ENCODE measurements at regions not wholly inside any gene's neighbourhood (a gene's known extent, or its start where the extent isn't known, plus 50 kb on each side); places are given as distances from the start of the nearest gene placed in this dataset.

GRCh38 chr12:98369581-98369980 is 145.8 kb upstream of the TMPO start:
- Histone ChIP-seq H3K27ac (ENCODE audit: insufficient read depth, low read length, poor library complexity, severe bottlenecking) (no peak overlapping the region), H3K4me3 (ENCODE audit: insufficient read depth, low read depth, low read length, poor library complexity, severe bottlenecking) (no peak overlapping the region), H3K9me3 (ENCODE audit: control insufficient read depth, low read length) (no peaks in the 10 kb centered on the region), H3K27me3 (replicated peaks; ENCODE audit: control insufficient read depth, insufficient read depth, low read length, poor library complexity, severe bottlenecking) (no peaks in the 10 kb centered on the region), H3K36me3 (ENCODE audit: control insufficient read depth, insufficient read depth, low read length) (no peaks in the 10 kb centered on the region), H3K4me1 (ENCODE audit: control insufficient read depth, insufficient read depth, low read length, poor library complexity, severe bottlenecking) (peaks cover 7% of the 10 kb centered on the region)
- no peak for DNase-seq

GRCh38 chr12:98370976-98371375 is 144.4 kb upstream of the TMPO start:
- Histone ChIP-seq H3K27me3 (replicated peaks; ENCODE audit: control insufficient read depth, insufficient read depth, low read length, poor library complexity, severe bottlenecking) (no peaks in the 10 kb centered on the region), H3K4me1 (ENCODE audit: control insufficient read depth, insufficient read depth, low read length, poor library complexity, severe bottlenecking) (peaks cover 7% of the 10 kb centered on the region), H3K36me3 (ENCODE audit: control insufficient read depth, insufficient read depth, low read length) (no peaks in the 10 kb centered on the region), H3K27ac (ENCODE audit: insufficient read depth, low read length, poor library complexity, severe bottlenecking) (no peak overlapping the region), H3K9me3 (ENCODE audit: control insufficient read depth, low read length) (no peaks in the 10 kb centered on the region), H3K4me3 (ENCODE audit: insufficient read depth, low read depth, low read length, poor library complexity, severe bottlenecking) (no peak overlapping the region)
- DNase-seq = no peak

GRCh38 chr12:98371419-98371818 is 144.0 kb upstream of the TMPO start:
- Histone ChIP-seq H3K9me3 (ENCODE audit: control insufficient read depth, low read length) (no peaks in the 10 kb centered on the region), H3K4me3 (ENCODE audit: insufficient read depth, low read depth, low read length, poor library complexity, severe bottlenecking) (no peak overlapping the region), H3K4me1 (ENCODE audit: control insufficient read depth, insufficient read depth, low read length, poor library complexity, severe bottlenecking) (peaks cover 7% of the 10 kb centered on the region), H3K27ac (ENCODE audit: insufficient read depth, low read length, poor library complexity, severe bottlenecking) (no peak overlapping the region), H3K36me3 (ENCODE audit: control insufficient read depth, insufficient read depth, low read length) (no peaks in the 10 kb centered on the region), H3K27me3 (replicated peaks; ENCODE audit: control insufficient read depth, insufficient read depth, low read length, poor library complexity, severe bottlenecking) (no peaks in the 10 kb centered on the region)
- no peak for DNase-seq

GRCh38 chr12:98372340-98373024 is 142.9 kb upstream of the TMPO start:
- H3K27me3 ChIP-seq (replicated peaks; ENCODE audit: control insufficient read depth, insufficient read depth, low read length, poor library complexity, severe bottlenecking) = no peaks in the 10 kb centered on the region
- no peak overlapping the region for H3K27ac ChIP-seq (ENCODE audit: insufficient read depth, low read length, poor library complexity, severe bottlenecking)
- H3K4me3 ChIP-seq (ENCODE audit: insufficient read depth, low read depth, low read length, poor library complexity, severe bottlenecking) = no peak overlapping the region
- no peaks in the 10 kb centered on the region for H3K36me3 ChIP-seq (ENCODE audit: control insufficient read depth, insufficient read depth, low read length)
- no peaks in the 10 kb centered on the region for H3K9me3 ChIP-seq (ENCODE audit: control insufficient read depth, low read length)
- H3K4me1 ChIP-seq (ENCODE audit: control insufficient read depth, insufficient read depth, low read length, poor library complexity, severe bottlenecking) = peaks cover 7% of the 10 kb centered on the region
- no peak for DNase-seq

- no peaks in the 10 kb centered on the region for H3K36me3 ChIP-seq (ENCODE audit: control insufficient read depth, insufficient read depth, low read length)
- peaks cover 7% of the 10 kb centered on the region for H3K4me1 ChIP-seq (ENCODE audit: control insufficient read depth, insufficient read depth, low read length, poor library complexity, severe bottlenecking)
- no peak overlapping the region for H3K27ac ChIP-seq (ENCODE audit: insufficient read depth, low read length, poor library complexity, severe bottlenecking)
- H3K27me3 ChIP-seq (replicated peaks; ENCODE audit: control insufficient read depth, insufficient read depth, low read length, poor library complexity, severe bottlenecking) = no peaks in the 10 kb centered on the region
- no peaks in the 10 kb centered on the region for H3K9me3 ChIP-seq (ENCODE audit: control insufficient read depth, low read length)
- no peak for DNase-seq
- H3K4me3 ChIP-seq (ENCODE audit: insufficient read depth, low read depth, low read length, poor library complexity, severe bottlenecking) = no peak overlapping the region
Measured at GRCh38 chr12:98373025-98373554, 142.3 kb upstream of the TMPO start.

- H3K36me3 ChIP-seq (ENCODE audit: control insufficient read depth, insufficient read depth, low read length) = no peaks in the 10 kb centered on the region
- H3K4me1 ChIP-seq (ENCODE audit: control insufficient read depth, insufficient read depth, low read length, poor library complexity, severe bottlenecking) = peaks cover 7% of the 10 kb centered on the region
- DNase-seq = no peak
- H3K27ac ChIP-seq (ENCODE audit: insufficient read depth, low read length, poor library complexity, severe bottlenecking) = no peak overlapping the region
- no peaks in the 10 kb centered on the region for H3K27me3 ChIP-seq (replicated peaks; ENCODE audit: control insufficient read depth, insufficient read depth, low read length, poor library complexity, severe bottlenecking)
- H3K9me3 ChIP-seq (ENCODE audit: control insufficient read depth, low read length) = no peaks in the 10 kb centered on the region
- H3K4me3 ChIP-seq (ENCODE audit: insufficient read depth, low read depth, low read length, poor library complexity, severe bottlenecking) = no peak overlapping the region
Measured at GRCh38 chr12:98374007-98374406, 141.4 kb upstream of the TMPO start.

- Histone ChIP-seq H3K27ac (ENCODE audit: insufficient read depth, low read length, poor library complexity, severe bottlenecking) (no peak overlapping the region), H3K4me3 (ENCODE audit: insufficient read depth, low read depth, low read length, poor library complexity, severe bottlenecking) (no peak overlapping the region)
Measured at GRCh38 chr12:98379106-98379505, 136.3 kb upstream of the TMPO start.

GRCh38 chr12:98385641-98386040 is 129.7 kb upstream of the TMPO start:
- no peaks in the 10 kb centered on the region for H3K36me3 ChIP-seq (ENCODE audit: control insufficient read depth, insufficient read depth, low read length)
- H3K9me3 ChIP-seq (ENCODE audit: control insufficient read depth, low read length) = no peaks in the 10 kb centered on the region

More at GRCh38 chr12:98379106-98379505, 136.3 kb upstream of the TMPO start:
- H3K4me1 ChIP-seq (ENCODE audit: control insufficient read depth, insufficient read depth, low read length, poor library complexity, severe bottlenecking) = no peaks in the 10 kb centered on the region
- H3K36me3 ChIP-seq (ENCODE audit: control insufficient read depth, insufficient read depth, low read length) = no peaks in the 10 kb centered on the region
- no peak for DNase-seq
- H3K27me3 ChIP-seq (replicated peaks; ENCODE audit: control insufficient read depth, insufficient read depth, low read length, poor library complexity, severe bottlenecking) = no peaks in the 10 kb centered on the region
- no peaks in the 10 kb centered on the region for H3K9me3 ChIP-seq (ENCODE audit: control insufficient read depth, low read length)

GRCh38 chr12:98387444-98387843 is 127.9 kb upstream of the TMPO start:
- no peak overlapping the region for H3K27ac ChIP-seq (ENCODE audit: insufficient read depth, low read length, poor library complexity, severe bottlenecking)
- H3K4me1 ChIP-seq (ENCODE audit: control insufficient read depth, insufficient read depth, low read length, poor library complexity, severe bottlenecking) = no peaks in the 10 kb centered on the region
- H3K9me3 ChIP-seq (ENCODE audit: control insufficient read depth, low read length) = no peaks in the 10 kb centered on the region
- H3K27me3 ChIP-seq (replicated peaks; ENCODE audit: control insufficient read depth, insufficient read depth, low read length, poor library complexity, severe bottlenecking) = peaks cover 2% of the 10 kb centered on the region
- no peak overlapping the region for H3K4me3 ChIP-seq (ENCODE audit: insufficient read depth, low read depth, low read length, poor library complexity, severe bottlenecking)
- no peak for DNase-seq
- H3K36me3 ChIP-seq (ENCODE audit: control insufficient read depth, insufficient read depth, low read length) = no peaks in the 10 kb centered on the region

More at GRCh38 chr12:98385641-98386040, 129.7 kb upstream of the TMPO start:
- no peak overlapping the region for H3K27ac ChIP-seq (ENCODE audit: insufficient read depth, low read length, poor library complexity, severe bottlenecking)
- H3K27me3 ChIP-seq (replicated peaks; ENCODE audit: control insufficient read depth, insufficient read depth, low read length, poor library complexity, severe bottlenecking) = peaks cover 2% of the 10 kb centered on the region
- no peak overlapping the region for H3K4me3 ChIP-seq (ENCODE audit: insufficient read depth, low read depth, low read length, poor library complexity, severe bottlenecking)
- no peak for DNase-seq
- H3K4me1 ChIP-seq (ENCODE audit: control insufficient read depth, insufficient read depth, low read length, poor library complexity, severe bottlenecking) = no peaks in the 10 kb centered on the region

GRCh38 chr12:98388126-98388525 is 127.3 kb upstream of the TMPO start:
- H3K27me3 ChIP-seq (replicated peaks; ENCODE audit: control insufficient read depth, insufficient read depth, low read length, poor library complexity, severe bottlenecking) = peaks cover 2% of the 10 kb centered on the region
- no peaks in the 10 kb centered on the region for H3K4me1 ChIP-seq (ENCODE audit: control insufficient read depth, insufficient read depth, low read length, poor library complexity, severe bottlenecking)

More at GRCh38 chr12:98388126-98388525, 127.3 kb upstream of the TMPO start:
- no peak overlapping the region for H3K4me3 ChIP-seq (ENCODE audit: insufficient read depth, low read depth, low read length, poor library complexity, severe bottlenecking)
- no peak overlapping the region for H3K27ac ChIP-seq (ENCODE audit: insufficient read depth, low read length, poor library complexity, severe bottlenecking)
- H3K36me3 ChIP-seq (ENCODE audit: control insufficient read depth, insufficient read depth, low read length) = no peaks in the 10 kb centered on the region
- no peak for DNase-seq
- no peaks in the 10 kb centered on the region for H3K9me3 ChIP-seq (ENCODE audit: control insufficient read depth, low read length)

Measured in effector memory CD4-positive, alpha-beta T cell (primary cell).